Epithelial cell of esophagus (primary cell): ENCODE measurements at regions not wholly inside any gene's neighbourhood (a gene's known extent, or its start where the extent isn't known, plus 50 kb on each side); places are given as distances from the start of the nearest gene placed in this dataset.

Source experiments
- DNase-seq: peaks from one replicate; pipeline ENCODE4 v3.0.0; 2010; ENCODE audit warnings: low read depth
- H3K4me3 ChIP-seq: 2 replicates; pipeline ENCODE4 v1.5.1; 2011; ENCODE audit warnings: mild to moderate bottlenecking, low read length, control low read depth
- TF ChIP-seq, protein P1 (sequence below): IDR thresholded peaks from 2 replicates; pipeline ENCODE4 v1.5.1; 2011; ENCODE audit warnings: low read depth, mild to moderate bottlenecking, low read length, control low read depth, inconsistent platforms; ENCODE audit not compliant: insufficient read depth; ENCODE audit errors: missing control alignments

DNA sequence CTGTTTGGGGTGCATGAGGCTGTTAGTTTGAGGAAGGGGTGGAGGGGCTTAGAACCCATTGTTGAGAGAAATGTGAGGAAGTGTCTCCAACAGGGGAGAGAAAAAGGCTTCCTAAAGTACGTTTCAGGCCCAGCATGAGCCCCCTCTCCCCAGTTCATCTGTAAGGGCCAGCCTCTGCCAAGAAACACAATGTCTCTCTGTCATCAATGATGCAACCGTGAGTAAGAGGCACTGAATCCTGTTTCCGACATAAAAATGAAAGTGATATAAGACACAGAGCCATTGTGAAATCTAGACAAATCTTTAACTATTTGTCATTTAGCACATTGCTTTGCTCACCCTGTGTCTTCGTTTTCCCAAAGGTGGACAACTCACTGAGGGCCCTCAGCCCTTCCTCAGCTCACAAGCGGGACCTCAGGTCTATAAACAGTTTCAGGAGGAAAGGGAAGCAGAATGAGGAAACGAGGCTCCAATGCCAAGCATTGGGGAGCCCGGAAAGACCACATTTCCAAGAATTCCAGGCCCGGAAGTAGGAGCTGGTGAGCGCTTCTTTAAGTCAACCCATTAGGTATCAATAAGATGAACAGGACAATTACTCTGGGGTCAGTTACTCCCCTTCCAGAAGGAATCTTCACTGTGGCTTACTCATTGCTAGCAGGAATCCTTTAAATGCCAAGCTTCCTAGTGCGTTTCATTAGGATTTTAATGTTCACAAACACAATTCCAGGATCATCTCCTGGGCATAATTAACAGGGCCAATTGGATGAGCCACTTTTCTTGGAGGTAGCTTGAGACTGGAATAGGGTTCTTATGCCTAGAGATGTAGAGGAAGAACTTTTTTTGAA, 59.0 kb upstream of the KLF4 start:
- TF ChIP-seq, protein P1, sequence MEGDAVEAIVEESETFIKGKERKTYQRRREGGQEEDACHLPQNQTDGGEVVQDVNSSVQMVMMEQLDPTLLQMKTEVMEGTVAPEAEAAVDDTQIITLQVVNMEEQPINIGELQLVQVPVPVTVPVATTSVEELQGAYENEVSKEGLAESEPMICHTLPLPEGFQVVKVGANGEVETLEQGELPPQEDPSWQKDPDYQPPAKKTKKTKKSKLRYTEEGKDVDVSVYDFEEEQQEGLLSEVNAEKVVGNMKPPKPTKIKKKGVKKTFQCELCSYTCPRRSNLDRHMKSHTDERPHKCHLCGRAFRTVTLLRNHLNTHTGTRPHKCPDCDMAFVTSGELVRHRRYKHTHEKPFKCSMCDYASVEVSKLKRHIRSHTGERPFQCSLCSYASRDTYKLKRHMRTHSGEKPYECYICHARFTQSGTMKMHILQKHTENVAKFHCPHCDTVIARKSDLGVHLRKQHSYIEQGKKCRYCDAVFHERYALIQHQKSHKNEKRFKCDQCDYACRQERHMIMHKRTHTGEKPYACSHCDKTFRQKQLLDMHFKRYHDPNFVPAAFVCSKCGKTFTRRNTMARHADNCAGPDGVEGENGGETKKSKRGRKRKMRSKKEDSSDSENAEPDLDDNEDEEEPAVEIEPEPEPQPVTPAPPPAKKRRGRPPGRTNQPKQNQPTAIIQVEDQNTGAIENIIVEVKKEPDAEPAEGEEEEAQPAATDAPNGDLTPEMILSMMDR, result no peak
- H3K4me3 ChIP-seq, result no peak overlapping the region
- peak; percentile 92 for DNase-seq

DNA sequence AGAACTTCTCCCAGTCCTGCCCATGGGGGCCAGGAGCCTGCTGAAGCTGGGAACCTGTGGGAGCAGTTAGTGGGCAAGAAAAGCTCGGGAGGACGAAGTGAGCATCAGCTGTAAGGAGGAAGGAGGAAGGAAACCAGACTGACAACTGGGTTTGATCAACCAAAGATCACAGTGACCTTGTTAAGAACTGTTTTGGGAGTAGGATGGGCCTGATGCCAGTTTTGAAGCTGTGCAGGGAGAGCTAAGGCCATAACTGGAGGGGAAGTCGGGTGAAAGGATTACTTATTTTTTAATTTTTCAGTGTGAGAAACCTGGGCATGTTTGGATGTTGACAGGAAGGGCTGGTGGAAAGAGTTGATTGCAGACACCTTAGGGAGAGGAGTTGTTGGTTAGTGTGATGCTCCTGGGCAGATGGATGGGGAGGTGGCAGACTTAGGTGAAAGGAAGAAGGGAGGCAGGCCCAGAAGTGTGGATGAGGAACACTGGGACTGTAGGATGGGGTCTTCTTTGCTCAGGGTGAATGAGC, 58.3 kb upstream of the KLF4 start:
- H3K4me3 ChIP-seq, result no peak overlapping the region
- DNase-seq, result no peak
- TF ChIP-seq, protein P1, result no peak

DNA sequence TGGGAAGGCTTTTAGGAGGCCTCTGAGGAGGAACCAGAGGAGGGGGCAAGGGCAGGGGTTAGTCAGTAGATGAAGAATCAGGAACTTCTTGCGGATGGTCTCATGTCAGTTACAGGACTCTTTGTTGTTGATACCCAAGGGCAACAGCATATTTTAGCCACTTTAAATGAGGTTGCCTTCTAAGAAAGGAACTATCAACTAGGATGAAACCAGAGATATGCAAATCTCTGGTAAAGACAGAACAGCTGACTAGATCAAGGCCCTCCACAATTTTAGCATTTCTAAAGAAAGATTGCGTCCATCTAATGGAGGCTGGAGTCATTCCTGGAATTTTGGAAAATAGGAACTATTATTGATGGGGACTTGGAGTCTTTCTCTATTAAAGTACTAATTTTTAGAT, 57.7 kb upstream of the KLF4 start:
- no peak overlapping the region for H3K4me3 ChIP-seq
- TF ChIP-seq, protein P1, result no peak
- no peak for DNase-seq

GRCh38 chr9:107546859-107547258, 57.3 kb upstream of the KLF4 start:
- TF ChIP-seq, protein P1, result no peak
- no peak overlapping the region for H3K4me3 ChIP-seq
- DNase-seq, result no peak

- TF ChIP-seq, protein P1, result no peak
- DNase-seq, result no peak
- no peak overlapping the region for H3K4me3 ChIP-seq
Measured at GRCh38 chr9:107545036-107545435, 55.5 kb upstream of the KLF4 start.

GRCh38 chr9:107542411-107543157, 53.0 kb upstream of the KLF4 start:
- no peak overlapping the region for H3K4me3 ChIP-seq
- TF ChIP-seq, protein P1, result no peak
- DNase-seq, result peak; percentile 36

DNA sequence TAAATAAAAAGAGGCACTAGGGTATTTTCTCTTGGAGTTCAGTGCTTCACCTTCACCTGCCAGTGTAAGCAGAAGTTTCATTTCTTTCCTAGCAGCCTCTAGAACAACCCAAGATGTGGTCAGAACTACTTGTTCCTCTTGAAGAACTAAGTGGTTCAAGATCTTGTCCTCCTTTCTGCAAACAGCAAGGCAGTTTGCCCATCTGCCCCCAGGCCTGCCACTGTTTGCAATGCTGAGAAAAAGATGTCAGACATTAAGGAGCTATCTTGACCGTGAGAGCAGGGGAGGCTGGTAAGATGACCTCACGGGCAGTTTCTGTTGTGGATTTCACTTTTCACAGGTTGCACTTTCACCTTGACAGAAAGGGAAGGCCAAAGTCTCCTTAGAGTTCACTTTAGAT, 52.0 kb upstream of the KLF4 start:
- no peak for DNase-seq
- no peak overlapping the region for H3K4me3 ChIP-seq
- TF ChIP-seq, protein P1, result no peak
